Activated naive CD4-positive, alpha-beta T cell treated with anti-CD3 and anti-CD28 coated beads, Interleukin-2, amount 10 ng/mL, durations not matched to agents 7 days and 5 days (primary cell): ENCODE measurements at regions not wholly inside any gene's neighbourhood (a gene's known extent, or its start where the extent isn't known, plus 50 kb on each side); places are given as distances from the start of the nearest gene placed in this dataset.
"Not testable (repeated sequence)": the region's sequence is repeated elsewhere in the genome, so short reads cannot be mapped to it uniquely, and the experiment has no call there.

ENCODE experiments used
- CTCF ChIA-PET: fragments of 350-600 bp; sonication (Branson Sonifier 250); formaldehyde crosslinking; loops from one replicate; lab custom pipeline; 2021; ENCODE audit warnings: antibody characterized with exemption; lab: Charles Lee
- DNase-seq: peaks from one replicate; pipeline ENCODE4 v3.0.0-alpha.2; 2020
- H3K27ac Mint-ChIP-seq: one replicate; pipeline ENCODE4 v1.8.0; 2021; ENCODE audit warnings: mild to moderate bottlenecking, moderate library complexity, mixed read lengths
- H3K27me3 Mint-ChIP-seq: one replicate; pipeline ENCODE4 v1.8.0; 2021; ENCODE audit warnings: mild to moderate bottlenecking, mixed read lengths
- H3K36me3 Mint-ChIP-seq: one replicate; pipeline ENCODE4 v1.8.0; 2021; ENCODE audit warnings: mixed read lengths
- H3K4me1 Mint-ChIP-seq: one replicate; pipeline ENCODE4 v1.8.0; 2021; ENCODE audit warnings: mixed read lengths
- H3K4me3 Mint-ChIP-seq: one replicate; pipeline ENCODE4 v1.8.0; 2021; ENCODE audit warnings: mild to moderate bottlenecking, moderate library complexity, mixed read lengths
- H3K9me3 Mint-ChIP-seq: one replicate; pipeline ENCODE4 v1.8.0; 2021; ENCODE audit warnings: mixed read lengths

- Mint-ChIP-seq H3K4me3 (no peak overlapping the region), H3K4me1 (no peaks in the 10 kb centered on the region), H3K36me3 (no peaks in the 10 kb centered on the region), H3K27ac (no peak overlapping the region), H3K27me3 (no peaks in the 10 kb centered on the region), H3K9me3 (no peaks in the 10 kb centered on the region)
- CTCF ChIA-PET: no interaction called here
- DNase-seq: no peak
These were observed 605.1 kb downstream of the NUP35 start for GRCh38 chr2:183729380-183729779.

GRCh38 chr2:183740241-183740640, 616.0 kb downstream of the NUP35 start:
- H3K4me1 Mint-ChIP-seq: no peaks in the 10 kb centered on the region
- DNase-seq: no peak
- H3K27me3 Mint-ChIP-seq: no peaks in the 10 kb centered on the region
- H3K4me3 Mint-ChIP-seq: no peak overlapping the region
- H3K36me3 Mint-ChIP-seq: no peaks in the 10 kb centered on the region
- CTCF ChIA-PET: no interaction called here
- no peak overlapping the region for H3K27ac Mint-ChIP-seq
- H3K9me3 Mint-ChIP-seq: peaks cover 4% of the 10 kb centered on the region

- CTCF ChIA-PET: no interaction called here
- no peaks in the 10 kb centered on the region for H3K27me3 Mint-ChIP-seq
- H3K4me3 Mint-ChIP-seq: no peak overlapping the region
- H3K36me3 Mint-ChIP-seq: no peaks in the 10 kb centered on the region
- H3K9me3 Mint-ChIP-seq: peaks cover 4% of the 10 kb centered on the region
- no peaks in the 10 kb centered on the region for H3K4me1 Mint-ChIP-seq
- H3K27ac Mint-ChIP-seq: no peak overlapping the region
- DNase-seq: no peak
These were observed 628.3 kb downstream of the NUP35 start for GRCh38 chr2:183752571-183752970.

GRCh38 chr2:183759033-183759432, 634.8 kb downstream of the NUP35 start:
- Mint-ChIP-seq H3K27me3 (no peaks in the 10 kb centered on the region), H3K36me3 (no peaks in the 10 kb centered on the region), H3K9me3 (peaks cover 3% of the 10 kb centered on the region), H3K27ac (no peak overlapping the region), H3K4me1 (no peaks in the 10 kb centered on the region), H3K4me3 (no peak overlapping the region)
- DNase-seq: no peak
- CTCF ChIA-PET: no interaction called here

- no peak for DNase-seq
- Mint-ChIP-seq H3K4me3 (no peak overlapping the region), H3K36me3 (no peaks in the 10 kb centered on the region), H3K9me3 (peaks cover 12% of the 10 kb centered on the region), H3K27ac (no peak overlapping the region), H3K27me3 (no peaks in the 10 kb centered on the region), H3K4me1 (no peaks in the 10 kb centered on the region)
- CTCF ChIA-PET: no interaction called here
These were observed 649.5 kb downstream of the NUP35 start for GRCh38 chr2:183773775-183774174.

- Mint-ChIP-seq H3K27me3 (no peaks in the 10 kb centered on the region), H3K36me3 (no peaks in the 10 kb centered on the region), H3K4me3 (no peak overlapping the region), H3K9me3 (peaks cover 7% of the 10 kb centered on the region), H3K4me1 (no peaks in the 10 kb centered on the region), H3K27ac (no peak overlapping the region)
- DNase-seq: no peak
- CTCF ChIA-PET: no interaction called here
These were observed 655.8 kb downstream of the NUP35 start for GRCh38 chr2:183780072-183780471.

GRCh38 chr2:183782436-183782835, 658.2 kb downstream of the NUP35 start:
- no peaks in the 10 kb centered on the region for H3K27me3 Mint-ChIP-seq
- H3K27ac Mint-ChIP-seq: no peak overlapping the region
- CTCF ChIA-PET: no interaction called here
- H3K4me1 Mint-ChIP-seq: no peaks in the 10 kb centered on the region
- peaks cover 1% of the 10 kb centered on the region for H3K9me3 Mint-ChIP-seq
- H3K4me3 Mint-ChIP-seq: no peak overlapping the region
- H3K36me3 Mint-ChIP-seq: no peaks in the 10 kb centered on the region
- DNase-seq: no peak

- H3K27ac Mint-ChIP-seq, H3K36me3 Mint-ChIP-seq, H3K27me3 Mint-ChIP-seq, DNase-seq, H3K4me1 Mint-ChIP-seq, H3K4me3 Mint-ChIP-seq, CTCF ChIA-PET: not testable (repeated sequence)
- peaks cover 14% of the 10 kb centered on the region for H3K9me3 Mint-ChIP-seq
These were observed 664.6 kb downstream of the NUP35 start for GRCh38 chr2:183788796-183789195.

GRCh38 chr2:183792165-183792924, 668.1 kb downstream of the NUP35 start:
- peaks cover 21% of the 10 kb centered on the region for H3K9me3 Mint-ChIP-seq
- H3K27ac Mint-ChIP-seq, H3K4me1 Mint-ChIP-seq, CTCF ChIA-PET, H3K27me3 Mint-ChIP-seq, H3K36me3 Mint-ChIP-seq, DNase-seq, H3K4me3 Mint-ChIP-seq: not testable (repeated sequence)

- CTCF ChIA-PET: no interaction called here
- no peak overlapping the region for H3K4me3 Mint-ChIP-seq
- H3K27ac Mint-ChIP-seq: no peak overlapping the region
- no peaks in the 10 kb centered on the region for H3K36me3 Mint-ChIP-seq
- peaks cover 16% of the 10 kb centered on the region for H3K9me3 Mint-ChIP-seq
- no peaks in the 10 kb centered on the region for H3K4me1 Mint-ChIP-seq
- no peak for DNase-seq
- H3K27me3 Mint-ChIP-seq: no peaks in the 10 kb centered on the region
These were observed 674.3 kb downstream of the NUP35 start for GRCh38 chr2:183798535-183798934.

GRCh38 chr2:183799761-183800160, 675.5 kb downstream of the NUP35 start:
- Mint-ChIP-seq H3K4me3 (no peak overlapping the region), H3K4me1 (no peaks in the 10 kb centered on the region), H3K9me3 (peaks cover 13% of the 10 kb centered on the region), H3K27me3 (no peaks in the 10 kb centered on the region), H3K27ac (no peak overlapping the region), H3K36me3 (no peaks in the 10 kb centered on the region)
- CTCF ChIA-PET: no interaction called here
- no peak for DNase-seq

GRCh38 chr2:183803596-183803995, 679.4 kb downstream of the NUP35 start:
- Mint-ChIP-seq H3K36me3 (no peaks in the 10 kb centered on the region), H3K9me3 (peaks cover 7% of the 10 kb centered on the region), H3K27ac (no peak overlapping the region), H3K4me3 (no peak overlapping the region), H3K27me3 (no peaks in the 10 kb centered on the region), H3K4me1 (no peaks in the 10 kb centered on the region)
- CTCF ChIA-PET: no interaction called here
- no peak for DNase-seq

- CTCF ChIA-PET: no interaction called here
- DNase-seq: no peak
- Mint-ChIP-seq H3K4me3 (no peak overlapping the region), H3K4me1 (no peaks in the 10 kb centered on the region), H3K9me3 (no peaks in the 10 kb centered on the region), H3K36me3 (no peaks in the 10 kb centered on the region), H3K27ac (no peak overlapping the region), H3K27me3 (no peaks in the 10 kb centered on the region)
These were observed 683.6 kb downstream of the NUP35 start for GRCh38 chr2:183807870-183808269.

GRCh38 chr2:183809404-183809803, 685.2 kb downstream of the NUP35 start:
- H3K4me1 Mint-ChIP-seq: no peaks in the 10 kb centered on the region
- no peak overlapping the region for H3K27ac Mint-ChIP-seq
- H3K4me3 Mint-ChIP-seq: no peak overlapping the region
- no peaks in the 10 kb centered on the region for H3K9me3 Mint-ChIP-seq
- H3K36me3 Mint-ChIP-seq: no peaks in the 10 kb centered on the region
- CTCF ChIA-PET: no interaction called here
- DNase-seq: no peak
- H3K27me3 Mint-ChIP-seq: no peaks in the 10 kb centered on the region

- no peak for DNase-seq
- Mint-ChIP-seq H3K9me3 (no peaks in the 10 kb centered on the region), H3K27ac (no peak overlapping the region), H3K27me3 (no peaks in the 10 kb centered on the region), H3K4me1 (no peaks in the 10 kb centered on the region), H3K4me3 (no peak overlapping the region), H3K36me3 (no peaks in the 10 kb centered on the region)
- CTCF ChIA-PET: no interaction called here
These were observed 687.0 kb downstream of the NUP35 start for GRCh38 chr2:183811281-183811680.
